ENCODE measurements at regions not wholly inside any gene's neighbourhood (a gene's known extent, or its start where the extent isn't known, plus 50 kb on each side); places are given as distances from the start of the nearest gene placed in this dataset.

- TF ChIP-seq, protein P1, sequence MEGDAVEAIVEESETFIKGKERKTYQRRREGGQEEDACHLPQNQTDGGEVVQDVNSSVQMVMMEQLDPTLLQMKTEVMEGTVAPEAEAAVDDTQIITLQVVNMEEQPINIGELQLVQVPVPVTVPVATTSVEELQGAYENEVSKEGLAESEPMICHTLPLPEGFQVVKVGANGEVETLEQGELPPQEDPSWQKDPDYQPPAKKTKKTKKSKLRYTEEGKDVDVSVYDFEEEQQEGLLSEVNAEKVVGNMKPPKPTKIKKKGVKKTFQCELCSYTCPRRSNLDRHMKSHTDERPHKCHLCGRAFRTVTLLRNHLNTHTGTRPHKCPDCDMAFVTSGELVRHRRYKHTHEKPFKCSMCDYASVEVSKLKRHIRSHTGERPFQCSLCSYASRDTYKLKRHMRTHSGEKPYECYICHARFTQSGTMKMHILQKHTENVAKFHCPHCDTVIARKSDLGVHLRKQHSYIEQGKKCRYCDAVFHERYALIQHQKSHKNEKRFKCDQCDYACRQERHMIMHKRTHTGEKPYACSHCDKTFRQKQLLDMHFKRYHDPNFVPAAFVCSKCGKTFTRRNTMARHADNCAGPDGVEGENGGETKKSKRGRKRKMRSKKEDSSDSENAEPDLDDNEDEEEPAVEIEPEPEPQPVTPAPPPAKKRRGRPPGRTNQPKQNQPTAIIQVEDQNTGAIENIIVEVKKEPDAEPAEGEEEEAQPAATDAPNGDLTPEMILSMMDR (conservative IDR thresholded peaks at IDR 0.05) = no peak
- no peak for TF ChIP-seq EZH2 (IDR thresholded peaks at IDR 0.05; ENCODE audit: low read depth)
These were observed 541.1 kb upstream of the CAMK1G start for GRCh38 chr1:209042413-209042812.

All from PC-9 (cell line).